ENCODE measurements at regions not wholly inside any gene's neighbourhood (a gene's known extent, or its start where the extent isn't known, plus 50 kb on each side); places are given as distances from the start of the nearest gene placed in this dataset.

DNA sequence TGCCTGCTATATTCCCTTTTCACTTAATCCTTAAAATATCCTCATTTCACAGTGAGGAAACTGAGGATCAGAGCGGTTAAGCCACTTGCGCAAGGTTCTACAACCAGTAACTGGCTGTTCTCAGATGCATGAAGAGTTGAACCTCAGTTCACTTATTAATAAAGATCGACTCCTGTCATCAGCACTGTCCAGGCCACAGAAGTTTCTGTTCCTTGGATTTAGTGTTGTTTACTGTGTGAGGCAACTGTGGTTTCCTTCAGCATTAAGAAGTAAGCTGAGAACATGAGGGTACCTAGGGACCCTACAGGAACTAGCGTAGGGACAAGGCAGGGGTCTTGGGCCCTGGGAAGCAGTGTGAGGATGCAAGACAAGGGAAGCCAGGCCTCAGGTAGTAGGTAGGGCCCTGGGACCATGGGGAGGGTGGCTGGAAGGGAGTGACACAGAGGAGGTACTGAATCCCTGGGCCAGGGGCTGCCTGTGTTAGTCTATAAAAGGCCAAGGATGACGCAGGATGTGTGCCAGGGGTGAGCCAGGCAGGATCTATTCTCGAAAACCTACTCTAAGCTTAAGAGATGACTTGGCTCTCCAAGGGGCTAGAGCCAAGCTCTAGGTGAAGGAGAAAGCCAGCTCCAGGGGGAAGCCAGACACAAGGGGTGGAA is 181.2 kb upstream of the CSF3R start:
- no peaks in the 10 kb centered on the region for H3K36me3 Mint-ChIP-seq (ENCODE audit: low read depth)
- peaks cover 34% of the 10 kb centered on the region for H3K4me1 Mint-ChIP-seq
- H3K27ac Mint-ChIP-seq, result no peak overlapping the region
- H3K9me3 Mint-ChIP-seq, result no peaks in the 10 kb centered on the region
- no peak overlapping the region for H3K4me3 Mint-ChIP-seq
- TF ChIP-seq, protein P1, sequence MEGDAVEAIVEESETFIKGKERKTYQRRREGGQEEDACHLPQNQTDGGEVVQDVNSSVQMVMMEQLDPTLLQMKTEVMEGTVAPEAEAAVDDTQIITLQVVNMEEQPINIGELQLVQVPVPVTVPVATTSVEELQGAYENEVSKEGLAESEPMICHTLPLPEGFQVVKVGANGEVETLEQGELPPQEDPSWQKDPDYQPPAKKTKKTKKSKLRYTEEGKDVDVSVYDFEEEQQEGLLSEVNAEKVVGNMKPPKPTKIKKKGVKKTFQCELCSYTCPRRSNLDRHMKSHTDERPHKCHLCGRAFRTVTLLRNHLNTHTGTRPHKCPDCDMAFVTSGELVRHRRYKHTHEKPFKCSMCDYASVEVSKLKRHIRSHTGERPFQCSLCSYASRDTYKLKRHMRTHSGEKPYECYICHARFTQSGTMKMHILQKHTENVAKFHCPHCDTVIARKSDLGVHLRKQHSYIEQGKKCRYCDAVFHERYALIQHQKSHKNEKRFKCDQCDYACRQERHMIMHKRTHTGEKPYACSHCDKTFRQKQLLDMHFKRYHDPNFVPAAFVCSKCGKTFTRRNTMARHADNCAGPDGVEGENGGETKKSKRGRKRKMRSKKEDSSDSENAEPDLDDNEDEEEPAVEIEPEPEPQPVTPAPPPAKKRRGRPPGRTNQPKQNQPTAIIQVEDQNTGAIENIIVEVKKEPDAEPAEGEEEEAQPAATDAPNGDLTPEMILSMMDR (IDR thresholded peaks at IDR 0.05), result no peak
- H3K27me3 Mint-ChIP-seq (ENCODE audit: low read depth, poor library complexity), result peaks cover 35% of the 10 kb centered on the region
- no peak for DNase-seq

DNA sequence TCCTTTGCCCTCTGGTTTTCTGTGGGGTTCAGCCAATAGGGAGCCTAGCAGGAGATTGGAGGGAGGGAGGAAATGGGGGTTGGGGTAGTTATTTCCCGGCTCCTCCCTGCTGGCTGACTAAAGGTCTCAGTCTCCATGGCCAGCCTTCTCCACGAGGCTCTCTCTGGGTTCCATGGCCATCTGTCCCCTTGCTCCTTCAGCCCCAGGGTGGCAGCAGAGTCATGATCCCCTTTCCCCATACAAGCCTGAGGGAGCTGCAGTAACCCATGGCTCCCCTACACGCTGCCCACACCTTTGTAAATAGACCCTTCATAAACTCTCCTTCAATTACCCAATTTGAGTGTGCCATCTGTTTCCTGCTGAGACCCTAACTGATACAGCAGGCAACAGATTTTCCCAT is 176.1 kb upstream of the CSF3R start:
- Mint-ChIP-seq H3K27me3 (ENCODE audit: low read depth, poor library complexity) (peaks cover 33% of the 10 kb centered on the region), H3K9me3 (no peaks in the 10 kb centered on the region), H3K27ac (no peak overlapping the region), H3K36me3 (ENCODE audit: low read depth) (no peaks in the 10 kb centered on the region), H3K4me3 (no peak overlapping the region), H3K4me1 (peaks cover 24% of the 10 kb centered on the region)
- TF ChIP-seq, protein P1 (IDR thresholded peaks at IDR 0.05), result no peak
- DNase-seq, result no peak

DNA sequence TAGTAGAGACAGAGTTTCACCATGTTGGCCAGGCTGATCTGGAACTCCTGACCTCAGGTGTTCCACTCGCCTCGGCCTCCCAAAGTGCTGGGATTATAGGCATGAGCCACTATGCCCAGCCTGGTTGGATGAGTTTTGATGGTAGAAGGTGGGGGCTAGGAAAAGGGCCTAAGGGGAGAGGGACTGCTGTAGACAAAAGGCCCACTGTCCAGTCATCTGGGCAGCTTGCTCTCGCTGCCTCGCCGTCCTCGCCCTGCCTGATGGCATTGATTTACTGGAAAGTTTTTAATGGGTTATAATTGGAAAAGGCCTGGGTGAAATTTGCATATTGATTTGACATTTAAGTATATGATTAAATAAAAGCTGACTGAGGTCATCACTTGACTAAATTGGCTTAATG is 175.1 kb upstream of the CSF3R start:
- DNase-seq, result no peak
- Mint-ChIP-seq H3K4me3 (no peak overlapping the region), H3K36me3 (ENCODE audit: low read depth) (no peaks in the 10 kb centered on the region), H3K4me1 (peaks cover 31% of the 10 kb centered on the region), H3K27ac (no peak overlapping the region), H3K27me3 (ENCODE audit: low read depth, poor library complexity) (peaks cover 34% of the 10 kb centered on the region), H3K9me3 (no peaks in the 10 kb centered on the region)
- TF ChIP-seq, protein P1 (IDR thresholded peaks at IDR 0.05), result no peak

DNA sequence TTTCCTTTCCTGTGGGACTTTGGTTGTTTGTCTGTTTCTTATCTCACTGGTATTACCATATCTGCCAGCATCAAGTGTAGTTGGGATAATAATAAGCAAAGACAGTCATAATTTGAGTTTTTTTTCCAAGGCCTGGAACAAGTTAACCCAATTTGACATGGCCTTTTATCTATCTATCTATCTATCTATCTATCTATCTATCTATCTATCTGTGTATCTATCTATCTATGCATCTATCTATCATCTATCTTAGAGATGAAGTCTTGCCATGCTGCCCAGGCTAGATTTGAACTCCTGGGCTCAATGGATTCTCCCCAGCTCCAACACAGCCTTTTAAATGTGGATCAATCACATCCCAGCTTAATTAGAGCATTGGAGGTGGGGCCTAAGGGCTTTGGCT is 174.1 kb upstream of the CSF3R start:
- peaks cover 24% of the 10 kb centered on the region for H3K4me1 Mint-ChIP-seq
- no peak overlapping the region for H3K4me3 Mint-ChIP-seq
- DNase-seq, result no peak
- H3K36me3 Mint-ChIP-seq (ENCODE audit: low read depth), result no peaks in the 10 kb centered on the region
- H3K27me3 Mint-ChIP-seq (ENCODE audit: low read depth, poor library complexity), result peaks cover 39% of the 10 kb centered on the region
- no peaks in the 10 kb centered on the region for H3K9me3 Mint-ChIP-seq
- TF ChIP-seq, protein P1 (IDR thresholded peaks at IDR 0.05), result no peak
- no peak overlapping the region for H3K27ac Mint-ChIP-seq

DNA sequence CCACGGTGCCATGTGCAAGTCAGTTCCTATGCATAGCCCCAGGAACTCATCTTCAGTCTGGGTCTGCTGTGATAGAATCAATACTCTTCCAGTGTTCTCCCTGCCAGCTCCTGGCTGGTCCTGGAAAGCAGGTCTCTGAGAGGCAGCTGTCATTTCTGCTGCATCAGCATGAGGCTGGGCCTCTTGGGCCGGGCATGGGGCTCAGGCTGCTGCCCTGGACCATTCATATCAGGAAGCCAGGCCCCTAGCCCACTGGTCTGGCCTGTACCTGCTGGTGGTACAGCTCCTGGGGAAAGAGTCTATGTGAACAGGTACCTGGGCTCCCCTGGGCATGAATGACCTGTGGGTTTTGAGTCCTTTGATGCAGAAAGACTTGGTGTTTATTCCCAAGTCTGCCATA is 173.6 kb upstream of the CSF3R start:
- Mint-ChIP-seq H3K27ac (no peak overlapping the region), H3K4me3 (no peak overlapping the region), H3K36me3 (ENCODE audit: low read depth) (no peaks in the 10 kb centered on the region), H3K9me3 (no peaks in the 10 kb centered on the region), H3K4me1 (peaks cover 27% of the 10 kb centered on the region), H3K27me3 (ENCODE audit: low read depth, poor library complexity) (peaks cover 45% of the 10 kb centered on the region)
- no peak for DNase-seq
- TF ChIP-seq, protein P1 (IDR thresholded peaks at IDR 0.05), result no peak

DNA sequence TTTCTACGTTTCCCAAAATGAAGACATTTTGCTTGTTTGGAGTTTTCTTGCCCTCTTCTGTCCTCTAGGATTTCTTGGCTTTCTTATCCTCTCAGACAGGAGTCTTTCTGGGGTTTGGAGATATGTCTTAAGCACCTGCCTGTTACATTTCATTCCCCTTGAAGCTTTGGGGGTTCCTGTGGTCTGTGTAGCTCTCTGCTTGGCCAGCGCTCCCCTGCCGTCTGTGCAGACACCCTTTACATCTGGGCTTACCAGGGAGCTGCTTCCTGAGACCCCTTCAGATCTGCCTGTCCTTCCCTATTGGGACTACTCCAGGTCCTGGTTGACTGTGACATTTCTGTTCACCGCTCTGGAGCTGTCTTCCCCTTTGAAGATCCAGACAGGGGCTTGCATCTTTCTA is 171.9 kb upstream of the CSF3R start:
- Mint-ChIP-seq H3K9me3 (no peaks in the 10 kb centered on the region), H3K27ac (no peak overlapping the region), H3K4me1 (peaks cover 36% of the 10 kb centered on the region), H3K36me3 (ENCODE audit: low read depth) (no peaks in the 10 kb centered on the region), H3K27me3 (ENCODE audit: low read depth, poor library complexity) (peaks cover 55% of the 10 kb centered on the region), H3K4me3 (no peak overlapping the region)
- no peak for DNase-seq
- TF ChIP-seq, protein P1 (IDR thresholded peaks at IDR 0.05), result no peak
